ENCODE measurements at regions not wholly inside any gene's neighbourhood (a gene's known extent, or its start where the extent isn't known, plus 50 kb on each side); places are given as distances from the start of the nearest gene placed in this dataset.
"Not testable (repeated sequence)": the region's sequence is repeated elsewhere in the genome, so short reads cannot be mapped to it uniquely, and the experiment has no call there.

GRCh38 chr21:33121715-33122475 is 52.0 kb downstream of the OLIG1 start:
- no peak for DNase-seq

- no peak for DNase-seq
Measured at GRCh38 chr21:33122507-33122906, 52.6 kb downstream of the OLIG1 start.

GRCh38 chr21:33123374-33124123 is 53.6 kb downstream of the OLIG1 start:
- no peak for DNase-seq

- no peak for DNase-seq
Measured at GRCh38 chr21:33124889-33125288, 54.9 kb downstream of the OLIG1 start.

- no peak for DNase-seq
Measured at GRCh38 chr21:33125680-33126375, 55.9 kb downstream of the OLIG1 start.

- DNase-seq, result no peak
Measured at GRCh38 chr21:33126569-33126968, 56.6 kb downstream of the OLIG1 start.

GRCh38 chr21:33127154-33127867 is 57.4 kb downstream of the OLIG1 start:
- DNase-seq, result peak; percentile 55

- no peak for DNase-seq
Measured at GRCh38 chr21:33127868-33128242, 57.9 kb downstream of the OLIG1 start.

- DNase-seq, result no peak
Measured at GRCh38 chr21:33128538-33128937, 58.6 kb downstream of the OLIG1 start.

GRCh38 chr21:33132054-33132453 is 62.1 kb downstream of the OLIG1 start:
- no peak for DNase-seq

- DNase-seq, result no peak
Measured at GRCh38 chr21:33133892-33134291, 64.0 kb downstream of the OLIG1 start.

GRCh38 chr21:33135925-33136324 is 66.0 kb downstream of the OLIG1 start:
- no peak for DNase-seq

- DNase-seq, result no peak
Measured at GRCh38 chr21:33136847-33137502, 67.0 kb downstream of the OLIG1 start.

- DNase-seq, result no peak
Measured at GRCh38 chr21:33139084-33139483, 69.1 kb downstream of the OLIG1 start.

- no peak for DNase-seq
Measured at GRCh38 chr21:33140288-33140687, 70.3 kb downstream of the OLIG1 start.

- no peak for DNase-seq
Measured at GRCh38 chr21:33146467-33146866, 76.5 kb downstream of the OLIG1 start.

GRCh38 chr21:33149181-33149580 is 79.2 kb downstream of the OLIG1 start:
- DNase-seq, result no peak

GRCh38 chr21:33150968-33151367 is 78.8 kb upstream of the IFNAR2 start:
- DNase-seq, result not testable (repeated sequence)

GRCh38 chr21:33151941-33152731 is 77.6 kb upstream of the IFNAR2 start:
- DNase-seq, result no peak

- no peak for DNase-seq
Measured at GRCh38 chr21:33152732-33153130, 77.0 kb upstream of the IFNAR2 start.

GRCh38 chr21:33155005-33155404 is 74.7 kb upstream of the IFNAR2 start:
- DNase-seq, result no peak

- DNase-seq, result no peak
Measured at GRCh38 chr21:33155422-33155821, 74.3 kb upstream of the IFNAR2 start.

All from activated gamma-delta T cell treated with Interleukin-2 at 50 U/mL for 16 hours (primary cell).